CD4-positive, alpha-beta T cell treated with Interleukin-12 subunit alpha and Interleukin-12 subunit beta, for 1 hour (primary cell): ENCODE measurements at regions not wholly inside any gene's neighbourhood (a gene's known extent, or its start where the extent isn't known, plus 50 kb on each side); places are given as distances from the start of the nearest gene placed in this dataset.
"Not testable (repeated sequence)": the region's sequence is repeated elsewhere in the genome, so short reads cannot be mapped to it uniquely, and the experiment has no call there.

Source experiments
- DNase-seq: peaks from one replicate; pipeline ENCODE4 v3.0.0-alpha.2; 2020

- DNase-seq: no peak
Measured at GRCh38 chr2:204370172-204370718, 175.0 kb upstream of the PARD3B start.

DNA sequence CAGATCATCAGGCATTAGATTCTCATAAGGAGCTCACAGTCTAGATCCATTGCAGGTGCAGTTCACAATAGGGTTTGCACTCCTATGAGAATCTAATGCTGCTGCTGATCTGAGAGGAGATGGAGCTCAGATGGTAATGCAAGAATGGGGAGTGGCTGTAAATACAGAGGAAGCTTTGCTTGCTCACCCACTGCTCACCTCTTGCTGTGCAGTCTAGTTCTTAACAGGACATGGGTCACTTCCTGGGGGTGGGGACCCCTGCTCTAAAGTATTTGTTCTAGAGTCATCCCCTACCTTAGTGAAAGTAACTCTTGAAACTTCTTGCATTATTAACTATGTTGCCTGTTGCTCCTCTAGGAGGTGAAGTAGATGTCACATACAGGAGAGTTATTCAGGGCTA, 171.3 kb upstream of the PARD3B start:
- no peak for DNase-seq

DNA sequence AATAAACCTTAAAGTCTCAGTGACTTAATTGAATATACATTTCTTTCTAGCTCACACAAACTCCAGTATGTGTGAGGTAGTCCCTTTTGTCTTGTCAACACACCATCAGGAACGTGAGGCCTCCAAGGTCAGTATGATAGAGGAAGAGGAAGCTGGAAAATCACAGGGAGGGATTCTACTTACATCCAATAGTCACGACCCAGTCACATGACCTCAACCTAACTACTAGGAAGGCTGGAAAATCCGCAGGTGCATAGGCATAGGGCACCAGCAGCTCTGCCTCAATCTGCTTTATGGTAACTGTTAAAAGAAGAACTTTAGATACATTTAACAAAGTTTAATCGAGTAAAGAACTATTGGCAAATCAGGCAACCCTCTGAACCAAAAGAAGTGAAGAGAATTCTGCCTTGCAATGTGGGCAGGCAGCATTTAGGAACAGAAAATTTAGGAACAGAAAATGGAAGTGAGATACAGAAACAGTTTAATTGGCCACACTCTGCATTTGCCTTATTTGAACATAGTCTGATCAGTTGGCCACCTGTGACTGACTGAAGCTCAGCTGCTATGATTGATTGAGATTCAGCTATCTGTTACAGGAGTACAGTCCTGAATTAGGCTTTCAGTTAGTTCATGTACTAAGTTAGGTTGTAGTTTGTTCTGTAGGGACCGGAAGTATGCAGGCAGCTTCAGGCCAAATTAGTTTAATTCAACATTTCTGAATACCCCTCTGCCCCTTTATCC, 165.0 kb upstream of the PARD3B start:
- DNase-seq: no peak

GRCh38 chr2:204386668-204387067, 158.6 kb upstream of the PARD3B start:
- DNase-seq: no peak

GRCh38 chr2:204389120-204389519, 156.2 kb upstream of the PARD3B start:
- no peak for DNase-seq

GRCh38 chr2:204389856-204390255, 155.4 kb upstream of the PARD3B start:
- no peak for DNase-seq

- DNase-seq: no peak
Measured at GRCh38 chr2:204395539-204395938, 149.7 kb upstream of the PARD3B start.

- no peak for DNase-seq
Measured at GRCh38 chr2:204401114-204401513, 144.2 kb upstream of the PARD3B start.

- no peak for DNase-seq
Measured at GRCh38 chr2:204407204-204408014, 137.9 kb upstream of the PARD3B start.

GRCh38 chr2:204412782-204413181, 132.5 kb upstream of the PARD3B start:
- DNase-seq: not testable (repeated sequence)

- no peak for DNase-seq
Measured at GRCh38 chr2:204415406-204416181, 129.7 kb upstream of the PARD3B start.

- DNase-seq: no peak
Measured at GRCh38 chr2:204416236-204416635, 129.0 kb upstream of the PARD3B start.

DNA sequence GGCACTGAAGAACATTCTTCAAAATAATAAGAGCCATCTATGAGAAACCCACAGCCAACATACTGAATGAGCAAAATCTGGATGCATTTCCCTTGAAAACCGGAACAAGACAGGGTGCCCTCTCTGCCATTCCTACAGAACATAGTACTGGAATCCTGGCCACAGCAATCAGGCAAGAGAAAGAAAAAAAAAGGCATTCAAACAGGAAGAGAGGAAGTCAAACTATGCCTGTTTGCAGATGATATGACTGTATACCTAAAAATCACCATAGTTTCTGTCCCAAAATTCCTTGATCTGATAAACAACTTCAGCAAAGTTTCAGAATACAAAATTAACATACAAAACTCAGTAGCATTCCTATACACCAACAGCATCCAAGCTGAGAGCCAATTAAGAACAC, 119.5 kb upstream of the PARD3B start:
- no peak for DNase-seq

- no peak for DNase-seq
Measured at GRCh38 chr2:204428675-204429074, 116.6 kb upstream of the PARD3B start.

GRCh38 chr2:204431529-204431928, 113.7 kb upstream of the PARD3B start:
- no peak for DNase-seq

DNA sequence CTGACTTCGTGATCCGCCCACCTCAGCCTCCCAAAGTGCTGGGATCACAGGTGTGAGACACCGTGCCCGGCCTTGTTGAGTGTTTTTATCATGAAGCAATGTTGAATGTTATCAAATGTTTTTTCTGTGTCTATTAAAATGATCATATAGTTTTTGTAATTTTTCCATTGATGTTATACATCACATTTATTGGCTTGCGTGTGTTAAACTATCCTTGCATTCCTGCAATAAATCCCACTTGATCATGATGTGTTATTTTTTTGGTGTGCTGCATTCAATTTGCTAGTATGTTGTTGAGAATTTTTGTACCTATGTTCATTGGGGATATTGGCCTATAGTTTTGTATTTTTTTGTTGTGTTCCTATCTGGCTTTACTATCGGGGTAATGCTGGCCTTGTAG, 113.1 kb upstream of the PARD3B start:
- no peak for DNase-seq

- no peak for DNase-seq
Measured at GRCh38 chr2:204434660-204435462, 110.4 kb upstream of the PARD3B start.

GRCh38 chr2:204436230-204436629, 109.0 kb upstream of the PARD3B start:
- DNase-seq: no peak

GRCh38 chr2:204437408-204437807, 107.9 kb upstream of the PARD3B start:
- no peak for DNase-seq

DNA sequence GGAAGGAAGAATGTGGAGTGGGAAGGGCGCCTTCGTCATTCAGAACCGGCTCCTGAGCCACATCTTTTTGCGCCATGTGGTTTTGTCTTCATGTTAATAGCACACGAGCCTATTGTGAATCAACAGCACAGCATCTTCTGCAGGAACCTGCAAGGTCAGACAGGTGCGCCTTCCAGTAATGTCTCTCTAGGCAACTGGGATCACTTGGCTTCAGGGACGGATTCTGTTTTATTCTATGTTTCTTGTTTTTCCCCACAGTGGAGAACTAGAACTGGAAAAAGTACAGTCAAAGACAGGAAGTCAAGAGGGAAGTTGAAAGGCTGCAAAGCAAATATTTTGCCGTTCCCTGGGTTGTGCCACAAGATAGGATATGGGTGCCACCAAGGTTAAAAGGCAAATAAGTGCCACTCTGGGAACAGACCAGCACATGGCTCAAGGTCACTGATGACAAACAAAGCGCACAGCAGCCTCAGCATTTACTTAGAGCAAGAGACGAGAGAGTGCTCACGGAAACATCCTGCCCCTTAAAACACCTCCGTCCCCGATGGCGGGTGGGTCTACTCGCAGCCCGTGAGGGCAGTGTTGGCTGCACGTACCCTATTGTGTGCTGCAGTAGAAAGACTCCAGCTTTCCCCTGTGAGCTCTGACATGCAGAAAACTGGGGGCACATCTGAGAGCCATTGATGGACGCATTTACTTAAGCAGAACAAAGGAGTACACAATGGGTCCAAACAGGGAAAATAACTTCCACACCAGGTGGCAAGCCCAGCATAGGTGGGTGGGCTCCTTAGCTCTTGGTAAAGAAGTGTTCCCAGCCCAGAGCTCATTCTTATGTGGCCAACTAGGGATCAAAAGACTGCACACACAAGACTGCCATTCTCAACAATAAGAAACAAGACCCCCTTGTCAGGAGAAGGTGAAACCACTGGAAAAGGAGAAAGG, 107.2 kb upstream of the PARD3B start:
- DNase-seq: no peak

DNA sequence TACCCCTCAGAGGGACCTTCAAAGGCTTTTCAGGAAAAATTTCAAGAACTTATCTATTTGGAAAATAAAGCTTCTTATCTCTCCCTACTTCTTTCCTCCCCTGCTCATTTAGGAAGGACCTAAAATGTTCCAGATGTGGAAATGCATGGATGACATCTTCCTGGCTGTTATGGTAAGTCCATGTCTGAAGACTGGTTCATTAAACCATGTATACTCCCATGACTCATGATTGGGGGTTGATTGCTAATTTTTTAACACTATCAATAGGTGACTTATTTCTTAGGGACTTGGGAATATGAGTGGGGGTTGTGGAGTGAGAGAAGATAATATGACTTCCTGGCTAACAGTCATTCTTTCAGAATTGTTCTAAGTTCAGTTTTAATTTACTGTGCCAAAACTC, 104.0 kb upstream of the PARD3B start:
- DNase-seq: no peak
